ENCODE measurements at regions not wholly inside any gene's neighbourhood (a gene's known extent, or its start where the extent isn't known, plus 50 kb on each side); places are given as distances from the start of the nearest gene placed in this dataset.
"Not testable (repeated sequence)": the region's sequence is repeated elsewhere in the genome, so short reads cannot be mapped to it uniquely, and the experiment has no call there.

DNA sequence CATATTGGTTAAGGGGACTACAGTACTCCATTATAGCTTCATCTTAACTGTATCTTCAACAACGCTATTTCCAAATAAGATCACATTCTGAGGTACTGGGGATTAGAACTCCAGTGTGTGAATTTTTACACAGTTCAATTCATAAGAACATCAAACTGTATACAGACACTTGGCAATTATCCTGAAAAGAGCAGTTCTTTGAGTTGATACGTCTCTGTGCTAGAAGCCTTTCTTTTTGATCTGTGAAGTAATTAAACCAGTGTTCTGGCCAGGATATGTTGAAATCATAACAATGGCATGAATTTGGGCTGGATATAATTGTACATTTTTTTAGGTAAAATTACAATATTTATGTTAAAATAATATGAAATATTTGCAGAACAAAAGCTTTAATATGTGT is 93.5 kb upstream of the ITPRID2 start:
- H3K4me1 Mint-ChIP-seq (ENCODE audit: low read depth): peaks cover 18% of the 10 kb centered on the region
- H3K9me3 Mint-ChIP-seq: no peaks in the 10 kb centered on the region
- no peak for DNase-seq
- TF ChIP-seq, protein P1, sequence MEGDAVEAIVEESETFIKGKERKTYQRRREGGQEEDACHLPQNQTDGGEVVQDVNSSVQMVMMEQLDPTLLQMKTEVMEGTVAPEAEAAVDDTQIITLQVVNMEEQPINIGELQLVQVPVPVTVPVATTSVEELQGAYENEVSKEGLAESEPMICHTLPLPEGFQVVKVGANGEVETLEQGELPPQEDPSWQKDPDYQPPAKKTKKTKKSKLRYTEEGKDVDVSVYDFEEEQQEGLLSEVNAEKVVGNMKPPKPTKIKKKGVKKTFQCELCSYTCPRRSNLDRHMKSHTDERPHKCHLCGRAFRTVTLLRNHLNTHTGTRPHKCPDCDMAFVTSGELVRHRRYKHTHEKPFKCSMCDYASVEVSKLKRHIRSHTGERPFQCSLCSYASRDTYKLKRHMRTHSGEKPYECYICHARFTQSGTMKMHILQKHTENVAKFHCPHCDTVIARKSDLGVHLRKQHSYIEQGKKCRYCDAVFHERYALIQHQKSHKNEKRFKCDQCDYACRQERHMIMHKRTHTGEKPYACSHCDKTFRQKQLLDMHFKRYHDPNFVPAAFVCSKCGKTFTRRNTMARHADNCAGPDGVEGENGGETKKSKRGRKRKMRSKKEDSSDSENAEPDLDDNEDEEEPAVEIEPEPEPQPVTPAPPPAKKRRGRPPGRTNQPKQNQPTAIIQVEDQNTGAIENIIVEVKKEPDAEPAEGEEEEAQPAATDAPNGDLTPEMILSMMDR (IDR thresholded peaks at IDR 0.05): no peak
- no peak overlapping the region for H3K4me3 Mint-ChIP-seq
- H3K36me3 Mint-ChIP-seq (ENCODE audit: low read depth): peaks cover 18% of the 10 kb centered on the region
- H3K27me3 Mint-ChIP-seq (ENCODE audit: insufficient read depth): no peaks in the 10 kb centered on the region
- H3K27ac Mint-ChIP-seq: no peak overlapping the region

DNA sequence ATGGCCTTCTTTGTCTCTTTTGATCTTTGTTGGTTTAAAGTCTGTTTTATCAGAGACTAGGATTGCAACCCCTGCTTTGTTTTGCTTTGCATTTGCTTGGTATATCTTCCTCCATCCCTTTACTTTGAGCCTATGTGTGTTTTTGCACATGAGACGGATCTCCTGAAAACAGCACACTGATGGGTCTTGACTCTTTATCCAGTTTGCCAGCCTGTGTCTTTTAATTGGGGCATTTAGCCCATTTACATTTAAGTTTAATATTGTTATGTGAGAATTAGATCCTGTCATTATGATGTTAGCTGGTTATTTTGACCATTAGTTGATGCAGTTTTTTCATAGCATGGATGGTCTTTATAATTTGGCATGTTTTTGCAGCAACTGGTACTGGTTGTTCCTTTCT is 89.2 kb upstream of the ITPRID2 start:
- Mint-ChIP-seq H3K36me3 (ENCODE audit: low read depth) (peaks cover 18% of the 10 kb centered on the region), H3K4me1 (ENCODE audit: low read depth) (peaks cover 32% of the 10 kb centered on the region)
- H3K9me3 Mint-ChIP-seq; DNase-seq; H3K4me3 Mint-ChIP-seq; H3K27ac Mint-ChIP-seq; H3K27me3 Mint-ChIP-seq (ENCODE audit: insufficient read depth): not testable (repeated sequence)

DNA sequence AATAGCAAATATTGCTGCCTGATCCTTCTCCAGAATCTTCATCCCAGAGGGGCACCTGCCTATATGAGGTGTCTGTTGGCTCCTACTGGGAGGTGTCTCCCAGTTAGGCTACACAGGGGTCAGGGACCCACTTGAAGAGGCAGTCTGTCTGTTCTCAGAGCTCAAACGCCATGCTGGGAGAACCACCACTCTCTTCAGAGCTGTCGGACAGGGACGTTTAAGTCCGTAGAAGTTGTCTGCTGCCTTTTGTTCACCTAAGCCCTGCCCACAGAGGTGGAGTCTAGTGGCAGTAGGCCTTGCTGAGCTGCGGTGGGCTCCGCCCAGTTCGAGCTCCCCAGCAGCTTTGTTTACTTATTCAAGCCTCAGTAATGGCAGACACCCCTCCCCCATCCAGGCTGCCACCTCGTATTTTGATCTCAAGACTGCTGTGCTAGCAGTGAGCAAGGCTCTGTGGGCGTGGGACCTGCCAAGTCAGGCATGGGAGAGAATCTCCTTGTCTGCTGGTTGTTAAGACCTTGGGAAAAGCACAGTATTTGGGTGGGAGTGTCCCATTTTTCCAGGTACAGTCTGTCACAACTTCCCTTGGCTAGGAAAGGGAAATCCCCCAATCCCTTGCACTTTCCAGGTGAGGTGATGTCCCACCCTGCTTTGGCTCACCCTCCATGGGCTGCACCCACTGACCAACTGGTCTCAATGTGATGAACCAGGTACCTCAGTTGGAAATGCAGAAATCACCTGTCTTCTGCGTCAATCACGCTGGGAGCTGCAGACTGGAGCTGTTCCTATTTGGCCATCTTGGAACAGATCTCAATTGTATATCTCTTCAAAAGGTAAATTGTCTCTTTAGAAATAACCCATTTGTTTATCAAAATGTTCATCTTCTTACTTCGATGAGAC is 87.4 kb upstream of the ITPRID2 start:
- H3K36me3 Mint-ChIP-seq (ENCODE audit: low read depth): peaks cover 15% of the 10 kb centered on the region
- not testable (repeated sequence) for H3K27ac Mint-ChIP-seq; H3K4me3 Mint-ChIP-seq; H3K27me3 Mint-ChIP-seq (ENCODE audit: insufficient read depth); H3K9me3 Mint-ChIP-seq; DNase-seq
- peaks cover 42% of the 10 kb centered on the region for H3K4me1 Mint-ChIP-seq (ENCODE audit: low read depth)

DNA sequence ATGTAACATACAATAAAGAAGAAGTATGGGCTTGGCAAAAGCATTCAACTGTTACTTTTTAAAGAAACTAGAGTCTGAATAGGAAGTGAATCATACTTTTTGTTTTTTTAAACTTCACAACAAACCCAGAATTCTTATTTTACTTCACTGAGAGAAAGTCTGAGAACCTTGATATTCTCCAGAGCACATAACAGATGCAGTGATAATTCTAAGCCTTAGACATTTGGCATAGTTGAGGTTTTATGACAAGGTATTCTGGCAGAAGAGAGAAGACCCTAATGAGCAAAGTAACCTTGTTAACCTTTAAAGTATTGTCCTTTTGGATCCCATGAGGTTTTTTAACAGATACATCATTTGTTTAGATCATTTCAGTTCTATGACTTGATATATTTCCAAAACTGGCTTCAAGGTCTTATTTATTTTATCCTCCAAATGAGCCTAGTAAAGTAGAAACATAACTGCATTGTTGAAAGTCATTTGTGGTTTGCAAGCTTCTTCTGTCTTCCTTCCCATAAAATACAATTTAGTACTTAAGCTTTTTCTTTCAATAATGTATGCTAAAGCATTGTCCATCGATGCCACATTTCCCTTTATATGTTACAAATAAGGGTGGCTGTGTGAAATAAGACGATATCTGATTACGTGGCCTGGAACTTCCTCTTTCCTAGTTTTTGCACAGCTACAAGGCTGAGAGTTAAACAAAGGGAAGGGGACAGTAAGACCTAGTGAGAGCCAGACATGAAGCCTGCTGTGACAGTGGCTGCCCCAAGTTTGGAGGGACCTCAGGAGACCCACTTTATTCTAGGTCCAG is 86.1 kb upstream of the ITPRID2 start:
- H3K36me3 Mint-ChIP-seq (ENCODE audit: low read depth): peaks cover 13% of the 10 kb centered on the region
- H3K27me3 Mint-ChIP-seq (ENCODE audit: insufficient read depth): no peaks in the 10 kb centered on the region
- TF ChIP-seq, protein P1 (IDR thresholded peaks at IDR 0.05): no peak
- H3K4me1 Mint-ChIP-seq (ENCODE audit: low read depth): peaks cover 46% of the 10 kb centered on the region
- H3K27ac Mint-ChIP-seq: peak overlapping the region; percentile 87
- peak; percentile 51 for DNase-seq
- H3K4me3 Mint-ChIP-seq: peak overlapping the region; percentile 54
- H3K9me3 Mint-ChIP-seq: no peaks in the 10 kb centered on the region

DNA sequence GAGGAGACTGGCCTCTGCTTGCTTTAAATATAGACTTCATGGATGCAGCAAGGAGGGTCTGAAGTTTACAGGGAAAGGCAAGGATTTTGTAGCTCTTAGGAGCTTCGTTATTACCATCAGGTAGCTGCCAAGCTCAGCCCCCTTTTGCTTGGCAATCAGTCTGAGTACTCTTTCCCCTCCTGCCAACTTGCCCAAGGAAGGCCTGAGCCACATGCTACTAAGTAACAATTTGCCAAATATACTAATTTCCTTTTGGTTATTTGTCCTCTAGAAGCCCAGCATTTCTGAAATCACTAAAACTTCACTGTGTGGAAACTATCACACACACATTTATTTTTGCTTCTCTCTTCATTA is 85.5 kb upstream of the ITPRID2 start:
- TF ChIP-seq, protein P1 (IDR thresholded peaks at IDR 0.05): no peak
- Mint-ChIP-seq H3K4me3 (peak overlapping the region; percentile 54; the same call in 1 of the 2 replicates), H3K9me3 (no peaks in the 10 kb centered on the region), H3K4me1 (ENCODE audit: low read depth) (peaks cover 52% of the 10 kb centered on the region), H3K27me3 (ENCODE audit: insufficient read depth) (no peaks in the 10 kb centered on the region), H3K36me3 (ENCODE audit: low read depth) (peaks cover 13% of the 10 kb centered on the region), H3K27ac (peak overlapping the region; percentile 87)
- DNase-seq: no peak

DNA sequence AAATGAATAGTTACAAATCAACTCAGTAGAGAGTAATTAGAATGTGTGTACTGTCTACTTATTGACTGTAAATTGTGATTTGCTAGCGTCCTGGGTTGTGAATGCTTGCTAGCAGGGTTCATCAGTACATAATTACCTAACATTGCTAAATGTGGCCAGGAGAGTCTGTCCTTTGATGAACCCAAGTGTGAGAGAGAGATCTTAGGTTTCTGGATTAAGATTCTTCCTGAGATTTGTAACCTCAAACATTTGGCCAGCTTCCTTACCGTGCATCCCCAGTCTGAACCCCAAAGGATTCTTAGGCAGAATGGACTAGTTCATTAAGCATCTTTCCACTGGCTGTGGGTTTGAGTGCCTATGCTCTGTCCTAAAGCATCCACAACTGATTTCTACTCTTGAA is 84.0 kb upstream of the ITPRID2 start:
- DNase-seq: no peak
- H3K4me1 Mint-ChIP-seq (ENCODE audit: low read depth): peaks cover 67% of the 10 kb centered on the region
- TF ChIP-seq, protein P1 (IDR thresholded peaks at IDR 0.05): no peak

More for the DNA sequence above, 84.0 kb upstream of the ITPRID2 start:
- Mint-ChIP-seq H3K27ac (no peak overlapping the region), H3K27me3 (ENCODE audit: insufficient read depth) (no peaks in the 10 kb centered on the region), H3K36me3 (ENCODE audit: low read depth) (peaks cover 8% of the 10 kb centered on the region; the same call in 1 of the 2 replicates), H3K4me3 (no peak overlapping the region), H3K9me3 (no peaks in the 10 kb centered on the region)

Data from HFFc6 (cell line).